Central memory CD8-positive, alpha-beta T cell (primary cell): ENCODE measurements at regions not wholly inside any gene's neighbourhood (a gene's known extent, or its start where the extent isn't known, plus 50 kb on each side); places are given as distances from the start of the nearest gene placed in this dataset.
"Not testable (repeated sequence)": the region's sequence is repeated elsewhere in the genome, so short reads cannot be mapped to it uniquely, and the experiment has no call there.

Experiments
- ATAC-seq: fragments of 150-1000 bp; cut with Tn5 transposase; replicated peaks from 2 replicates; pipeline ENCODE4 v1.10.0; 2022; ENCODE audit warnings: mild to moderate bottlenecking, moderate FRiP score, moderate number of reproducible peaks; ENCODE audit not compliant: poor library complexity, severe bottlenecking; ENCODE audit errors: extremely low read depth
- DNase-seq, 2 donors: peaks; one replicate each; pipeline ENCODE4 v3.0.0; 2021; ENCODE audit warnings: low spot score in 2 of 2
- H3K27ac Mint-ChIP-seq: one replicate; pipeline ENCODE4 v1.8.0; 2022; ENCODE audit warnings: low read depth, mild to moderate bottlenecking, moderate library complexity, mixed read lengths
- H3K27me3 Mint-ChIP-seq: one replicate; pipeline ENCODE4 v1.8.0; 2022; ENCODE audit warnings: mixed read lengths
- H3K36me3 Mint-ChIP-seq: one replicate; pipeline ENCODE4 v1.8.0; 2022; ENCODE audit warnings: mild to moderate bottlenecking, moderate library complexity, mixed read lengths; ENCODE audit not compliant: insufficient read depth
- H3K4me1 Mint-ChIP-seq: one replicate; pipeline ENCODE4 v1.8.0; 2022; ENCODE audit warnings: mixed read lengths
- H3K4me3 Mint-ChIP-seq: one replicate; pipeline ENCODE4 v1.8.0; 2022; ENCODE audit warnings: mild to moderate bottlenecking, moderate library complexity, mixed read lengths
- H3K9me3 Mint-ChIP-seq: one replicate; pipeline ENCODE4 v1.8.0; 2022; ENCODE audit warnings: mixed read lengths

DNA sequence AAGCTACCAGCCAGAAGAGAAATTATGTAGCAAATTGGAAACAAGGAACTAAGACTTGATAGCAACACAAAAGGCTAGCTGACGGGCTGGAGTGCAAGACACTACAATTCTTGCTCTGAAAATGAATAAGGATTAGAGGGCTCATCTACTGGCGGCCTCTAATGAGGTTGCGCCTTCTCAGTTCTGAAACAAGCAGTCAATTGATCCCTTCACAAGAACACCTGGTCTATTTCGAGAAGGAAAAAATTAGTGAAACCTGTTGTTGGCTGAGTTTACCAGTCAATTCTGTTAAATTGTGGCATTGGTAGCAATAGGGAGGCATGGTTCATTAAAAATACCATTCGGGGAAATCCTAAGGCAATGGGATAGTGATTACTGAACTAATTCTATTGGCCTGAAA, 74.8 kb upstream of the JARID2 start:
- Mint-ChIP-seq H3K27me3 (no peaks in the 10 kb centered on the region), H3K4me3 (no peak overlapping the region), H3K9me3 (no peaks in the 10 kb centered on the region), H3K36me3 (no peaks in the 10 kb centered on the region), H3K27ac (no peak overlapping the region), H3K4me1 (no peaks in the 10 kb centered on the region)
- ATAC-seq (no peak), DNase-seq (no peak)

DNA sequence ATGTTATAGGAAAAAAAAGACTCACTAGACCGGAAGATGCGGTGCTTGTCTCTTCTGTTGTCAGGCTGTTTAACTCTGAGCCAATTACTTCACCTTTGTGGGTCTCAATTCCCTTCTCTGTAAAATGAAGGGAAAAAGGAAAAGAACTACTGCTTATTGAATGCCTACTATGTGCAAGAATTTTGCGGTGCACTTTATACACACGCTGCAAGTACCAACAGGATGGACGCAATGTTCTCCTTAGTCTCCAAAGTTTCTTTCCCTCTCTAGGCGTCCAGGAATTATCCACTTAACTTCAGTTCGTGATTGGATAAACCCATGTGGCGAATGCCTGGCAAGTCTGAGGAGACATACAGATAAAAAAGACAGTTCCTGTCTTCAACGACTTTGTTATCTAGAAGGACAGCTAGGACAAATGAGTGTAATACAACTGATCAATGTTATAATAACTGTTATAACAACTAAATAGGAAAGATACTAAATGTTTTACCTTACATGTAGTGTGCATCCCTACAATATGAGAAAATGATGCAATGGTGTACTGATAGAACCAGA, 69.0 kb upstream of the JARID2 start:
- Mint-ChIP-seq H3K4me3 (no peak overlapping the region), H3K27me3 (no peaks in the 10 kb centered on the region), H3K9me3 (no peaks in the 10 kb centered on the region), H3K27ac (no peak overlapping the region), H3K4me1 (no peaks in the 10 kb centered on the region), H3K36me3 (no peaks in the 10 kb centered on the region)
- DNase-seq = no peak
- no peak for ATAC-seq

DNA sequence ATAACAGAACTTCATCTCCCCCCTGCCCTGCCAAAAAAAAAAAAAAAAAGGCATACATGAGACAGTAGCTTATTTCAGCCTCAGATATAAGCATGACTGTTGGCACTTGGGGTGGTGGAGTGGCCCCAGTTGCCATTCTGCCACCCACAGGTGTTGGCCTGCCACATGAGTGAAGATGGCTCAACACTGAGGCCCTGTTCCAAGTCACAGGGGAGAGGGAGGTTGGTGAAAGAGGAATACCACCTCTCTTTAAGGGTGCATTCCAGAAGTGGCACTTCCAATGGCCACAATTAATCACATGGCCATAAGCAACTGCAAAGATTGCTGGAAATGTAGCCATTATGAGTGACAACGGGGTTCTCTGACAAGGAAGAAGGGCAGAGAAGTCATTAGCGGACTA, 61.9 kb upstream of the JARID2 start:
- Mint-ChIP-seq H3K27me3 (no peaks in the 10 kb centered on the region), H3K36me3 (no peaks in the 10 kb centered on the region), H3K4me3 (no peak overlapping the region), H3K27ac (no peak overlapping the region), H3K9me3 (no peaks in the 10 kb centered on the region), H3K4me1 (no peaks in the 10 kb centered on the region)
- ATAC-seq = no peak
- no peak for DNase-seq

DNA sequence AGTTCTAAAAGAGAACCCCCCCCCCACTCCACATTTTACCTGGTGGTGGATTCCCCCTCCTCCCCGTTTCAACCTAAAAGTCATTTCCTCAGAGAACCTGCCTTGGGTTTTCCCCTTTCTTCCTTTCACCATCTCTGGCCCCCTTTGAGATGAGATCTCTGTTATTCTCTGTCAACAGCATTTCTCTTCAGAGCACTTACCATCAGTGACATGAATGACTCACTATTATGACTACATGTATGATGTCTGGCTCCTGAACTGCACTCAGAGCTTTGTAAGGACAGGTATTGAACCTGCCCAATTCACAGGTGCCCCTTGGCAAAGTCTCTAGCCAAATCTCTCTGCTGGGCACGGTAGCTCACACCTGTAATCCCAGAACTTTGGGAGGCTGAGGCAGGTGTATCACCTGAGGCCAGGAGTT, 61.4 kb upstream of the JARID2 start:
- H3K4me3 Mint-ChIP-seq = no peak overlapping the region
- DNase-seq (no peak), ATAC-seq (no peak)
- H3K27me3 Mint-ChIP-seq = no peaks in the 10 kb centered on the region
- H3K9me3 Mint-ChIP-seq = no peaks in the 10 kb centered on the region
- no peaks in the 10 kb centered on the region for H3K36me3 Mint-ChIP-seq
- no peaks in the 10 kb centered on the region for H3K4me1 Mint-ChIP-seq
- H3K27ac Mint-ChIP-seq = no peak overlapping the region

DNA sequence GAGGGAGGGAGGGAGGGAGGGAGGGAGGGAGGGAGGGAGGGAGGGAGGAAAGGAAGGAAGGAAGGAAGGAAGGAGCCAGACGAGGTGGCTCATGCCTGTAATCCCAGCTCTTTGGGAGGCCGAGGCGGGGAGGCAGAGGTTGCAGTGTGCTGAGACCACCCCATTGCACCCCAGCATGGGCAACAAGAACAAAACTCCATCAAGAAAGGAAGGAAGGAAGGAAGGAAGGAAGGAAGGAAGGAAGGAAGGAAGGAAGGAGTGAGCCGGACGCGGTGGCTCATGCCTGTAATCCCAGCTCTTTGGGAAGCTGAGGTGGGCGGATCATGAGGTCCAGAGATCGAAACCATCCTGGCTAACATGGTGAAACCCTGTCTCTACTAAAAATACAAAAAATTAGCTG, 60.8 kb upstream of the JARID2 start:
- not testable (repeated sequence) for H3K4me1 Mint-ChIP-seq, H3K4me3 Mint-ChIP-seq, DNase-seq, H3K9me3 Mint-ChIP-seq, H3K27ac Mint-ChIP-seq, H3K27me3 Mint-ChIP-seq, H3K36me3 Mint-ChIP-seq, ATAC-seq

DNA sequence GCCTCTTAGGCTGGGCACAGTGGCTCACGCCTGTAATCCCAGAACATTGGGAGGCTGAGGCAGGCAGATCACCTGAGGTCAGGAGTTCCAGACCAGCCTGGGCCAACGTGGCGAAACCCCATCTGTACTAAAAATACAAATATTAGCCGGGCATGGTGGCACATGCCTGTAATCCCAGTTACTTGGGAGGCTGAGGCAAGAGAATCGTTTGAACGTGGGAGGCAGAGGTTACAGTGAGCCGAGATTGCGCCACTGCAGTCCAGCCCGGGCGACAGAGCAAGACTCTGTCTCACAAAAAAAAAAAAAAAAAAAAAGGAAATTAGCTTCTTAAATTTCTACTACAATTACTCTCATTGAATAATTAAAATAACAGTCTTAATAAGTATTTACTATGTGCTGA, 52.4 kb upstream of the JARID2 start:
- H3K36me3 Mint-ChIP-seq, H3K27ac Mint-ChIP-seq, DNase-seq, ATAC-seq, H3K4me1 Mint-ChIP-seq, H3K27me3 Mint-ChIP-seq, H3K4me3 Mint-ChIP-seq, H3K9me3 Mint-ChIP-seq: not testable (repeated sequence)

DNA sequence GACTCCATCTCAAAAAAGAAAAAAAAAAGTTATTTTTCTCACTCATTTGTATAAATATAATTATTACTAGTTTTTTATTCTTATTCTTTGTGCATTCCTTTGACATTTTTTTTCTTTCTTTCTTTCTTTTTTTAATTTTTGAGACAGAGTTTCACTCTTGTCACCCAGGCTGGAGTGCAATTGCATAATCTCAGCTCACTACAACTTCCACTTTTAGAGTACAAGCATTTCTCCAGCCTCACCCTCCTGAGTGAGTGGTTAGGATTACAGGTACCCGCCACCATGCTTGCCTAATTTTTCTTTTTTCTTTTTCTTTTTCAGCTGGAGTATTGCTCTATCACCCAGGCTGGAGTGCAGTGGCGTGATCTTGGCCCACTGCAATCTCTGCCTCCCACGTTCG, 51.4 kb upstream of the JARID2 start:
- no peak for ATAC-seq
- H3K4me3 Mint-ChIP-seq = no peak overlapping the region
- DNase-seq = no peak
- no peaks in the 10 kb centered on the region for H3K27me3 Mint-ChIP-seq
- no peaks in the 10 kb centered on the region for H3K9me3 Mint-ChIP-seq
- H3K27ac Mint-ChIP-seq = no peak overlapping the region
- no peaks in the 10 kb centered on the region for H3K36me3 Mint-ChIP-seq
- no peaks in the 10 kb centered on the region for H3K4me1 Mint-ChIP-seq
